Chondrocyte (in vitro differentiated cells): ENCODE measurements at regions not wholly inside any gene's neighbourhood (a gene's known extent, or its start where the extent isn't known, plus 50 kb on each side); places are given as distances from the start of the nearest gene placed in this dataset.
A peak's percentile ranks its signal among the peaks of the same experiment; 100 is the strongest.

Source experiments
- DNase-seq: peaks from one replicate; pipeline ENCODE4 v3.0.0; 2021; ENCODE audit warnings: mixed read lengths, low spot score
- H3K27ac Mint-ChIP-seq: one replicate; pipeline ENCODE4 v1.8.0; 2021; ENCODE audit warnings: mild to moderate bottlenecking, moderate library complexity, mixed read lengths; ENCODE audit not compliant: unreplicated experiment
- H3K27me3 Mint-ChIP-seq: 2 replicates; pipeline ENCODE4 v1.8.0; 2021; ENCODE audit warnings: low read depth, mixed read lengths
- H3K36me3 Mint-ChIP-seq: 2 replicates; pipeline ENCODE4 v1.8.0; 2021; ENCODE audit warnings: low read depth, mixed read lengths
- H3K4me1 Mint-ChIP-seq: 2 replicates; pipeline ENCODE4 v1.8.0; 2021; ENCODE audit warnings: low read depth, mild to moderate bottlenecking, mixed read lengths
- H3K4me3 Mint-ChIP-seq: one replicate; pipeline ENCODE4 v1.8.0; 2021; ENCODE audit warnings: mild to moderate bottlenecking, moderate library complexity, mixed read lengths; ENCODE audit not compliant: unreplicated experiment
- H3K9me3 Mint-ChIP-seq: 2 replicates; pipeline ENCODE4 v1.8.0; 2021; ENCODE audit warnings: low read depth, mixed read lengths
- CTCF ChIP-seq: fragments of 200-600 bp; sonication (generic); IDR thresholded peaks from 2 replicates; pipeline ENCODE4 v1.5.0; 2021; ENCODE audit warnings: antibody characterized with exemption, mild to moderate bottlenecking, moderate library complexity

- Mint-ChIP-seq H3K4me3 (no peak overlapping the region), H3K27ac (no peak overlapping the region), H3K4me1 (no peaks in the 10 kb centered on the region), H3K27me3 (peaks cover 6% of the 10 kb centered on the region), H3K9me3 (peaks cover under 1% of the 10 kb centered on the region), H3K36me3 (no peaks in the 10 kb centered on the region)
- no peak for DNase-seq
- TF ChIP-seq CTCF = no peak
These were observed 250.0 kb downstream of the EPM2A start for GRCh38 chr6:145485288-145485687.

- no peak for DNase-seq
- Mint-ChIP-seq H3K4me3 (no peak overlapping the region), H3K9me3 (peaks cover 3% of the 10 kb centered on the region), H3K27ac (no peak overlapping the region), H3K4me1 (no peaks in the 10 kb centered on the region), H3K36me3 (no peaks in the 10 kb centered on the region), H3K27me3 (peaks cover 6% of the 10 kb centered on the region)
- TF ChIP-seq CTCF = no peak
These were observed 249.0 kb downstream of the EPM2A start for GRCh38 chr6:145486306-145486705.

- H3K9me3 Mint-ChIP-seq = peaks cover 22% of the 10 kb centered on the region
- H3K4me3 Mint-ChIP-seq = no peak overlapping the region
These were observed 245.7 kb downstream of the EPM2A start for GRCh38 chr6:145489583-145489982.

GRCh38 chr6:145490068-145490467 is 245.3 kb downstream of the EPM2A start:
- Mint-ChIP-seq H3K27ac (no peak overlapping the region), H3K36me3 (peaks cover 2% of the 10 kb centered on the region), H3K4me3 (no peak overlapping the region), H3K27me3 (peaks cover 6% of the 10 kb centered on the region), H3K9me3 (peaks cover 27% of the 10 kb centered on the region), H3K4me1 (no peaks in the 10 kb centered on the region)
- no peak for DNase-seq
- TF ChIP-seq CTCF = no peak

More at GRCh38 chr6:145489583-145489982, 245.7 kb downstream of the EPM2A start:
- Mint-ChIP-seq H3K36me3 (no peaks in the 10 kb centered on the region), H3K27ac (no peak overlapping the region), H3K27me3 (peaks cover 6% of the 10 kb centered on the region), H3K4me1 (no peaks in the 10 kb centered on the region)
- DNase-seq = no peak
- TF ChIP-seq CTCF = no peak

- Mint-ChIP-seq H3K27me3 (peaks cover 6% of the 10 kb centered on the region), H3K27ac (no peak overlapping the region), H3K36me3 (peaks cover 2% of the 10 kb centered on the region), H3K4me1 (no peaks in the 10 kb centered on the region), H3K9me3 (peaks cover 34% of the 10 kb centered on the region), H3K4me3 (no peak overlapping the region)
- TF ChIP-seq CTCF = no peak
- peak; percentile 49 for DNase-seq
These were observed 244.2 kb downstream of the EPM2A start for GRCh38 chr6:145491126-145491525.
